Femur (tissue), 1 donor: ENCODE measurements at regions not wholly inside any gene's neighbourhood (a gene's known extent, or its start where the extent isn't known, plus 50 kb on each side); places are given as distances from the start of the nearest gene placed in this dataset.
A peak's percentile ranks its signal among the peaks of the same experiment; 100 is the strongest.

Experiments used
- DNase-seq: peaks from one replicate; pipeline ENCODE4 v3.0.0-alpha.2; 2017

DNA sequence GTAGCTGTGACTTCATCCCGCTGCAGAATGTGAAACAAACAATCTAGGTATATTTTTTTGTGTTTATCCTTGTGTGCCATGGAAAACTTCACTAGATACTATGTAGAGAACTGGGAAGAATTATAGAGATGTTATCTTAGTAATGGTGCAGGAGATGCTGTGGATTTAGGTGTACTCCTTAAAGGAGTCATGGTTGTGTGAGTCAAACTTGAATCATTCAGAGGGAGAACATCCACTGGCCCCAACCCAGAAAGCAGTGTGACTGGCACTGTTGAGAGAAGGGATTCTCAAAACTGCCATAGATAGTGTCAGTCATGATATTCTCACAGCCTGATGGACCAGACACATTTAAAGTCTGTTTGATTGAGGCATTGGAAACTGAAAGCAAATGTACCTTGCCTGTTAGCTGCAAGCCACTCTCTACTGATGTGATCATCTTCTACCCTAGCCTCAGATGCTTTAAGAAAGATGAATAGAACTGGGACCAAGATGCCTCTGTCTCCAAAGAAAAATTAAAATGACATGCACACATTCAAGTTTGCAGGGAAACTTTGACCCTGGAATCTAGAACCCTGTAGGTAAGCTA, 754.6 kb downstream of the MRPL39 start:
- no peak for DNase-seq

DNA sequence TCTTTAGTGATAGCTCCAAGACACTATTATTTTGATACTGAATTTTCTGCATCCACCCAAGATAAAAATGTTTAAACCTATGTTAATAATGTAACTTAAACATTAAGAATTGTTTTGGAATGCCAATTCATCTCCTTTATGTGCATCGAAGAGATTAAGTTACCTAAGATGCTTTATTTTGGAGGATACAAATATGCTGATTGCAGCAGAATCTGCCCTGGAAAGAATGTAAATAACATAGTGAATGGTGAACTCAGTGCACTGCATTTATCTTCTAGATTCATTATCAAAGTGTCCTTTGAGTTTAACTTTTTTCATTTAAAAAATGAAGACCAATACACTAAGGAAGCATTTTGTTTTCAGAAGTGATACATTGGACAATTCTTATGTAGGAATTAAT, 757.2 kb downstream of the MRPL39 start:
- DNase-seq, result no peak

DNA sequence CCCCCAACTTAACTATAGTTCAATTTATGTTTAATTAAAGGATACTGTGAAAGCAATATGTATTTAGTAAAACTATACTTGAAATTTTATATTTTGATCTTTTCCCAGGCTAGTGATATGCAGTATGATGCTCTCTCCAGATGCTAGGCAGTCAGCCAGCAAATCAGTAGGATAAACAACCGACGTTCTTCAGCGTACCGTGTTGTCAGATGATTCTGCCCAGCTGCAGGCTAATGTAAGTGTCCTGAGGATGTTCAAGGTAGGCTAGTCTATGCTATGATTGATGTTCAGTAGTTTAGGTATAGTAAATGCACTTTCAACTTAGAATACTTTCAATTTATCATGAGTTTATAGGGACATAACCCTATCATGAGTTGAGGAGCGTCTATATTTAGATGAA, 762.6 kb downstream of the MRPL39 start:
- DNase-seq, result no peak

DNA sequence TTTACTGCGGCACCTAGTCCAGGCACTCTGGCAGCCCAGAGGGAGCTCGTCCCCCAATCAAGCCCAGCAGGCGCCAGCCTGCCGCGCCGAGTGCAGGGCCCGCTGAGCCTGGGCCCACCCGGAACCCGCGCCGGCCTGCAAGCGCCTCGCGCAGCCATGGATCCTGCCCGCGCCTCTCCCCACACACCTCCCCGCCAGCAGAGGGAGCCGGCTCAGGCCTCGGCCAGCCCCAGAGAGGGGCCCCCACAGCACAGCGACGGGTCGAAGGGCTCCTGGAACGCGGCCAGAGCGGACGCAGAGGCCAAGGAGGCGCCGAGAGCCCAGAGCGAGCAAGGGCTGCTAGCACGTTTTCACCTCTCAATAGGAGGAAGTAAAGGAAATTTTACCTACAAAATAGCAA, 767.0 kb downstream of the MRPL39 start:
- no peak for DNase-seq

DNA sequence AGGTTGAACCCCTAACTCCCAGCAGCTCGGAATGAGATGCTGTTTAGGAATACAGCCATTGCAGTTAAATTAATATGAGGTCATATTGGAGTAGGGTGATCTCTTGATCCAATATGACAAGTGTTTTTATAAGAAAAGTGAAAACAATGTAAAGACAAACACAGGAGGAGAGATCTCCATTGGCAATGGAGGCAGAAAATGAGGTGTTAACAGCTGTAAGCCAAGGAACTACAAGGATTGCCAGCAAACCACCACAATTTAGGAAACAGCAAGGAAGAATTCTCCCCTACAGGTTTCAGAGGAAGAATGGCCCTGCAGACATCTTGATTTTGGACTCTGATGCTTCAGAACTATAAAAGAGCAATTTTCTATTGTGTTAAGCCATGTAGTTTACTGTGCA, 774.3 kb downstream of the MRPL39 start:
- peak; percentile 46 for DNase-seq

DNA sequence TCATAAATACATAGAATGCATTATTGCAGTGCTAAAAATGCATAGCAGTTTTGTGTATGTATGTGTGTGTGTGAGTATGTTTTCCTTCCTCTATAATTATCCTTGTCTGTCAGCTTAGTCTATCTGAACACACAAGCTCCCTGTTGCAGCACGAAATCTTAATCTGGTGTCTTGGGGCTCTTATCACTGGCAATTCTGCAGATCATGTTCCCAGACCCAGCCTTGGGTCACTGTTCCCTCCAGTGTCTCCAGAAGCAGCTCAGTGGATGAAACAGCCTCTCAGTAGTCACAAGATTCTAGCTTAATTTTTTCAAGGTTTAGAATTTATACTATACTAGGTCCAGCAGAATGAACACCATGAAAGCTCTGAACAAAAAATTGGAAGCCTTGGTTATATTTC, 777.9 kb downstream of the MRPL39 start:
- DNase-seq, result no peak

DNA sequence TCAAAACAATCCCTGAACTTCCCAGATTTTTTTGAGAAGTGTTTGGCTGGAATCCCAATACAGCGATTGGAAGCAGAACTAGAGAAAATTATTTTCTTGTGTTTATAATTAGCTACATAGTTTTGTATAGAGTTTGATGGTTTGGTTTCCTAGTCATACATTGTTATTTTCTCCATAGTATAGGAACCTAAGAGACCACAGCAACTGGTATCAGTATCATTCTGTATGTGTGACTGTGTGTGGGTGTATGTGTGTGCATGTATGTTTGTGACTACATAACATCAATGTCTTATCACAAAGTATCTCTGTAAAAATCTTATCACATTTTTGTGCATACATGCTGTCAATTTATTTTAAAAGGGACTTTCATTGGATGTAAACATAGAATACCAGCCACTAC, 780.5 kb downstream of the MRPL39 start:
- DNase-seq, result no peak

DNA sequence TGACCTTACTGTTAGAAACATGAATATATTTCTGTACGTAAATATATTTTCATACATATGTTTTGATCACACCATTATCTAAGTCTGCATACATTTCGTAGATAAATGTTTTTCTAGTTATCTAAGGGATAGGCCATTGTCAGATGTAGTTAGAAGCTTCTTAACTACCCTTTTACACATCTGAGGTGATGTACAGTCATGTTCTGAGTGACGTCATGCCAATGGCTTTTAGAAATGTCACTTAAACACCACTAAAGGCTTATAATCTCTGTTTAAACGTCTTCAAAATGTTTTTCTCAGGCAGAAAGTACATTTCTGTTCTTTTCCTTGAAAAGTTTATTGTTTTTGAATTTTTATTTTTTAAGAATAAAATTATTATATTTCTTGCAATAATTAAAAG, 781.9 kb downstream of the MRPL39 start:
- DNase-seq, result no peak

DNA sequence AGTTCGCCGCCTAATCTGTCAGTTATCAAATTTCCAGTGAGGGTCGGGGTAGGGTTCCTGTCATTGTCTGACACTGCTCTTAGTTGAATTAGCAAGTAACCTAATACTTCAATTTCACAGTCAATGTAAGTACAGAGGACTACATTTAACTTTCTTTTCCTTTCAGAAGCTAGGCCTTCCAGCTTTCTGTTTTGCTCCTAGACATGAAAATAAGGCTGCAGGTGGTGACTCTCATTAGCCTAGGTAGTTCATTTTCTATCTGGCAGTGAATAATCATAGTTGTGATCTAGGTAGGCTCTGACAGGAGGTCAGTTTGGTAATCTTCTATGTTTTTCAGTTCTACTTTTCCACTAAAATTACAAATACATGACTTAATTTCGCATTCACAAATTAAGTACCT, 783.1 kb downstream of the MRPL39 start:
- no peak for DNase-seq

DNA sequence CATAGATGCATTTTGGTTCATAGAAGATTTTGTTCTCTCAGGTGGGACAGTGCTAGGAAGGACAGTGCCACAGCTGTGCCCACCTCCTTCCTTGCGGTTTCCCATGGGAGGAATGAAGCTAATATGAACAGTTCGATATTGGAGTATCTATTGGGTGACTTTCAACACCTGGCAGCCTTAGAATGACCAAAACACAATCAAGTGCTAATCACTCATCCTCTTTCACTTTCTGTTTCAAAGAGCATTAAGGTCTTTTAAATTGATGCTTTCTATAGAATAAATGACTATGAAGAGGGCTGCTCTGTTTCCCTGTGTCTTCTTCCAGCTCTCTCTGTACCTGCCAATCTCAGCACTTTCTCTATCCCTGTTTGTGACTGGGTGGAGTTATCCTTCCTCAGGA, 784.0 kb downstream of the MRPL39 start:
- DNase-seq, result no peak

DNA sequence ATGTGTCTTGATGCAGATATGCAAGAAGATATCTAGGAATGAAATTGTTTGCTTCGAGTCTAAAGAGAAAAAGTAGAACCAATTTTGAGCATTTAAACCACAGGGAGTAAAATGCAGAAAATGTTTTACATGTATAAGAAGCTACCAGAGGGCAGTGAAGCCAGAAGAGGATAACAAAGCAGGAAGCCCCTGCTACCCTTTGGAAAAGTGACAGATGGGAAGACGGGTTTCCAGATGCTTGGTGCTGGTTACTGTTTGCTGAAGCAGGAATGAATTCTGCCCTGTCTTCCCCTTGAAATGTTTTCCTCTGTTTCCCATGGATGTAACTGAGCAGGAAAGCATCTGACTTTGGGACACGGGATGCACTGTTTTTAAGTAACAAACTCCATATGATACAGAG, 822.2 kb downstream of the MRPL39 start:
- no peak for DNase-seq

DNA sequence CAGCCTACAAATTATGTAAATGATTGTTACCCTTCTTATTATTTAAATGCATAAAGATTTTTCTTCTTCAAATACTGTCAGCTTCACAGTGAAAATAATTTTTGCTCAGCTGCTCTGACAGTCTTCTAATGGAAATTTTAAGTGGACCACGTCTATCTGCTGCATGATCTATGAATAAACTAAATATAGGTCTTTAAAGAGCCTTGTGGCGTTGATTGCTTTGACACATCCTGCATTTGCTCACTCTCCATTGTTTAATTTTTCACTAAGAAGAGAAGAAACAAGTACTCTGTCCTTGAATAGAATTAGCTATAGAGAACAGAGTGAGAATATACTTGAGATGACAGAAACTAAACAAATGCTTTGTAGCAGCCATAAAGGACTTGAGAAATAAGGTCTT, 826.1 kb downstream of the MRPL39 start:
- DNase-seq, result no peak

DNA sequence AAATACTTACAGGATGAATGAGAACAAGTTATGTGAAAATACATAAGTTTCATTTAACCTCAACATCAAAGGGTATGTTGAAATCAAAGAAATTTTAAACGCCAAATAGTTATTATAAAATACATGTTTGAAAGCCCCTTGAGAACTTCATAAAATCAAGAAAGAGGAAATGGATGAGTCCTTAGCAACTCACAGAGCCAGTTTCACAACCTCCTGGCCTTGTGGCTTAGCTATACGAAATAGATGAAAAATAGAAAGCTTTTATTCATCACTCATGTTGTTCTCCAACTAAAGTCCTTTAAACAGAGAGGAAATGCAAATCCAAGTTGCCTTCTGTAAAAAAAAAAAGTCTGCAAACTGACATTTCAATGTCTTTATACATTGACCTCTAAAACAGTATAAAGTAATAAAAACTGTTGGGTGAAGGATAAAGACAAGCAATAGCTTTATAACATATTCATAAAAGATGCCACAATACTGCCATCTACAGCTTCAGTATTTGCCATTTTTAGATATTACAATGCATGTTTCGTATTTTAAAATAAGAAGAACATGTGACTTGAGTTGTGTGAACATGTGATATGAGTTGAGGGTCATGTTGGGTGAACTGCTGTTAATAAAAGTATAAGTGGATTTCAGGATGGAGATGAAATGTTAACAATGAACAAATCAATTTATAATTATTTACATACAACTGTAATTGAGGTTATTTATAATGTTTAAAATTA, 847.8 kb downstream of the MRPL39 start:
- no peak for DNase-seq

DNA sequence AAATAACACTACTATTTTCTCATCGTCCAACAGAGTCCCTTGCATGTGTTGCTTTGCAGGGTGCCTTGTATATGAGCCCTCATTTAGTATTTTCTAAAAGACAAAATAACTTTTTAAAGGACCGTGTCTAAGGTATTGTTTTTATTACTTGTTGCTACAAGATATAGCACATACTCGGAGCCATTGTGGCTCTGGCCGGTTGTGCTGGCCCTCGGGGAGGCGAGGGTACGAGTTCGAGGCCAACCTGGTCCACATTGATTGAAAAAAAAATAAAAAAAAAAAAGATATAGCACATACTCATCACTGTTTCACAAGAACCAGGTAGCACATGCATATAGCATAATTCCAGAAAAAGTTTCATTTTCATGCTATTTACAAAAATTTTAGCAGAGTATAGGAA, 869.2 kb downstream of the MRPL39 start:
- no peak for DNase-seq

DNA sequence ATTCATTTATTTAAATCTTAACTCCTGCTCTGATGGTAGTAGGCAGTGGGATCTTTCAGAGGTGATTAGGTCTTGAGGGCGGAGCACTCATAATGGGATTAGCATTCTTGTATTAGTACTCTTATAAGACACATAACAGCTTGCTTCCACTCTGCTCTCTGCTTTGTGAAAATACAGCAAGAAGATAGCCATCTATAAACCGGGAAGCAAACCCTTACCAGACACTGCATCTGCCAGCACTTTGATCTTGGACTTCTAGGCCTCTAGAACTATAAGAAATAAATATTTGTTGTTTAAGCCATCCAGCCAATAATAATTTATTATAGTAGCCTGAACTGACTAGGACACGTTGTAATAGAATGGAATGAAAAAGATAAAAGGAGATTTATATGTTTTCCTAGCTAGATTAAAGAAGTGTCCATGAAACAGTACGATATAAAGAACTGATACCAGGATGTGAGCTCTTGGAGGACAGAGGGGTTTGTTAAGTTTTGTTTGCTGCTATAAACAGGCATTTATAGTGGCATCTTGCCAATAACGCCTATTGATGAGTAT, 869.9 kb downstream of the MRPL39 start:
- no peak for DNase-seq

DNA sequence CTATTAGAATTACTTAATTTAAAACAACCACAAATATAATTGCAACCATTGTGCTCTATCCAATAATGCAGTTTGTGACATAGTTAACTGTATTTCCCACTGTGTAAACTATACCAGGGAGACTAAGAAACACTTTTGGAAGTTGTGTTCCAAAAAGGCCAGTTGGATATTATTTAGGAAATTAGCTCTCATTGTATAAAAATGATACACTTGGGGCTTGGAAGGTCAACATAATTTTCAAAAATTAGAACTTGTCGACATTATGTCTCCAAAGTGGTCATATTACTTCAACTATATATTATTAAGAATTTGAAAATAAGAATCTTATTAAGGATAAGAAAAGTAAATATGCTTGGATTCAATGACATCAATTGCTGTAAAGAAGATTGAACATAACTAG, 876.6 kb downstream of the MRPL39 start:
- DNase-seq, result no peak

DNA sequence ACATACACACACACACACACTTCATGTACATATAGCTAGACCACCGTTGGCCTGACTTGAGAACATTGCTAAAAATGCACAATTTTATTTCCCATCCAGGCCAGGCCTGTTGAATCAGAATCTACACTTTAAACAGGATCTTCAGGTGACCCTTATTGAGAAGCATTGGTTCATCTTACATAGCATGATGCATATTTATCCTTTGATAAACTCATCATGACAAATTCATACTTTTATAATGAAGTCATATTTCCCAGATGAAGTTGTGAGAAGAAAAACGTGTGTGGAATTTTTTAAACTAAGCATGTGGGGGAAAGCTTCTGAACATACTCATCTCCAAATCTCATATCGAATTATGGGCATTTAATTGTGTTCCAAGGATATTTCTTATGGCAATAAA, 877.7 kb downstream of the MRPL39 start:
- no peak for DNase-seq

DNA sequence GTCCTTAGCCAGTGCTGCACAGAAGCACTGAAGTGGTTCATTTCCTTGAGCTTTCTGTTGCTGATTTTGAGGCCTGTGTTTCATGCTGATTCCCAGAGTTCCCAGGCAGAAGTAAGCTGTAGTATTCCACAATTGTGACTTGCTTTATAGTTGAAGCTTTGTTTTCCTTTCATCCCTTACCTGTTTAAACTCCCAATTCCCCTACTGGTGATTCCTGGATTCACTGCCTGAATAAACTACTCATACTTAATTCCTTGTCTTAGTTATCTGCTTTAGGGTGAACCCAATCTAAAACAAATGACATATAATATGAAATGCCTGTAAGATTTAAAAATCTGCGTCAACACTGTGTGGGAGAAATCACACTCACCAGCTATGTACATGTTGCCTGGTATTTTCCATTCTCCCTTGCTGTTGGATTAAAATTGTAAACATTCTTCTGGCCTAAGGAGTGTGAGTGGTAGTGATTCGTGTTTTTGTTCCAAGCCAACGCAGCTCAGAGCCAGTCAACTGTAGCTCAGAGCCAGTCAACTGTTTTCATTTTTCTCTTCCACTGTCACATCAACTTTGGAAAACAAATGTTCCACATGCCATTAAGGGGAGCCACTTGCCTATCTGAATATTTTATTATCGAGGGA, 879.4 kb downstream of the MRPL39 start:
- DNase-seq, result no peak

DNA sequence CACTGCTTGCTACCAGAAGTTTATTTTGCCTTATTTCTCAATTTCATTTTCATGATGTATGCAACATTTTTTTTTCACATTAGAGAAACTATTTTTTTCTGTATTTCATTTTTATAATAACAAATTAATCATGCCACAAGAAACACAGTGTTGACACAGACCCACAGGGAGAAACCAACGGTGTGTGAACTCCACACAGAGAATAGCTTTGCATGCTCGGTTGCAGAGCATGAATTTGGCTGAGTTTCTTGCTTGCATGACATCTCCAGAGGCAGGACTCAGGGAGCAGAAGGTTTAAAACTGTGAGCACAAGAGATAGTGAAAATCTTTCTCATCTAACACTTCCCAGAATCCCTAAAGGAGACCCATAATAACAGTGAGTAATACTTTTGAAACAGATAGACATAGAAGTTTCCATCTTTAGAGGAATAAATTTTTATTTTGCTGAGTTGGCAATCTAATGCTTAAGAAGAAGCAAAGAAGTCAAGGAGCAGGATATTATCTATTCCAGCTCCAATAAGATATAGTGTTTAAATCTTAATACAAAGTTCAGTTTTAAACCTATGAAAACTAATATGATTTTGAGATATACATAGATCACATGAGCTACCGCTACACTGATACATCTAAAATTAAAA, 890.9 kb downstream of the MRPL39 start:
- DNase-seq, result peak; percentile 21

DNA sequence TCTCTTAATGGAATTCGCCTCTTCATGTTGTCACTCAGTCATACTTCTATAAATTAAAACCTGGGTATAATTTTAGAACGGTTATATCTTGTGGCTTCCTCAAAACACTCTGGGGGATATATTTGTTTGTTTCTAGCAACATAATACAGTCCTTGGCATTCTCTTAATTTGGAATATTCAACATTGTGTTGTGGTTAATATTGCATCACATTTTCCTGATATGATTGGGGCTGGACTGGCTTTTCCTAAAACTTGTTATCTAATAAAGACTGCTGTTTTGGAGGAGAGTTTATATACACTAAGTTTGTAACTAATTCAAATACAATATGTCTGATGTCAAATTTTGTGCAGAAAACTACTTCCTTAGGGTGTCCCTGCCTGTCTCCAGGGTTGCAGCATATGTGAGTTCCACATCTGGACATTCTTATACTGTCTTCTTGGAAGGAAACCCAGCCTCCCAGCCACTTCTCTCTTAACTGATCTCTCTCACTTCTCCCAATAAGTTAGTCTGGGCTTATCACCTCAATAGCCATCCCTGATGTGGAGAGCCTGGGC, 892.6 kb downstream of the MRPL39 start:
- DNase-seq, result no peak

DNA sequence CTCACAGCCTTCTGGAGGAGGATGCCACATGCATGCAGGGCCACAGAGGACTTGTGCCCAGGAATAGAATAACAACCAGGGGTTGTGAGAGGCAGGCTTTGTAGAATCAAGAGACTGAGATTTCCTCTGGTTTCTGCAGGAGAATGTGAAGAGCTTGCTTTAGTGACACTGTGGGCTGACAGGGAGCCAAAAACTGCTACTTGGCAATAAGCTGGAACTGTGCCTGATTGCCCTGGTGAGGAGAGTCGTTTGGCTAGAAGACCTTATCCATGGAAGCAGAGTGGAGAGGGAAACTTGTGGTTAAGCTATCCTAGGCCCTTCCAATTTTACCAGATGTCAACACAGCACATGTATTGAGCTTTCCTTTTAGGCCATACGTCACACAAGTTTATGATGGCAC, 902.1 kb downstream of the MRPL39 start:
- DNase-seq, result no peak

DNA sequence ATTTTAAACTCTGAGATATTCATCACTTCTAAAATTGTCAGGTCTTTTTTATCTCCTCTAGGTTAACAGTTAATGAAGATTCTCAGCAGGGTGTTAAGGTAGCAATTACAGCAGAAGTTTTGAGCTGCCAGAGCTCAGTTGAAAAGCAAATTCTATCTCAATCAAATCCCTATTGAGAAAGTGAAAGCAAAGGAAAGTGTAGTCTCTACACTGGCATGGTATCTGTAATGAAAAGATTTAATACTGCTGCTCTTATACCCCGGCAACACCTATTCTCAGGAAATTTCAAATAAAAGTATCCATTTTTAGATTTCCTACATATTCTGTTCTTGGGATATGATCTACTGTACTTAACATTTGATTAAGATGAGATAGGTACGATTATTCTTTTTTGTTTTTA, 913.5 kb downstream of the MRPL39 start:
- DNase-seq, result no peak

DNA sequence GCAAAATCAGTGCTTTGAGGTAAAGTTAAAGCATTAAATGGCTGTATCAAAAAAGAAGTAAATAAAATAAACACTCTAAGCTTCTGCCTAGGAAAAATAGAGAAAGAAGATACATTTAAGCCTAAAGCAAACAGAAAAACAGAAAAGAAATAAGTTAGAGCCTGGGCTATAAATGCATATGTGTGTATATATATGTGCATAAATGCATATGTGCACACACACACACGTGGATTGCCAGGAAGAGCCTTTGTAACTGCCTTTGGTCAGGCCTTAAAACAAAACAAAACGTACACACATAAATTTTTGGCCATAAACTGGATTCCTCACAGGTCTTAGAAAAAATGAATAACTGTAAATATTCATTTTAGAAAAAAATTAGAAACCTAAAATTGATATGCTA, 925.8 kb downstream of the MRPL39 start:
- DNase-seq, result no peak

DNA sequence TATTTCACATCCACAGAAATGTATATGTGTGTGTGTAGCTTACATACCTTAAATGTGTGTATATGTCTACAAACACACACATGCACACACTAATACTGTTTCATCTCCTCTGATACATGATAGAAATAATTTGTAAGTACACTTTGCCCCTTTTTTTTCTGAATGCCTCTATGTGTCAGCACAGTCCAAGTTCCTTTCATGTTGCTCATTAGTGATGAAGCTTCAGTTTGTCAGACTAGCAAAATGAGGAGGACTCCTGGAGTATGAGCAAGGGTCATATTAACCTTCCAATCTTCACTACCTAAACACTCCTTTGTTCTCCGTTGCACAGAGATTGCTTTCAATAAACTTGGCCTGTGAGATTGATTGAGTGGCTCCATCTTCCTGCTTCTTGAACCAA, 935.4 kb downstream of the MRPL39 start:
- no peak for DNase-seq
